ENCODE measurements at regions not wholly inside any gene's neighbourhood (a gene's known extent, or its start where the extent isn't known, plus 50 kb on each side); places are given as distances from the start of the nearest gene placed in this dataset.

DNA sequence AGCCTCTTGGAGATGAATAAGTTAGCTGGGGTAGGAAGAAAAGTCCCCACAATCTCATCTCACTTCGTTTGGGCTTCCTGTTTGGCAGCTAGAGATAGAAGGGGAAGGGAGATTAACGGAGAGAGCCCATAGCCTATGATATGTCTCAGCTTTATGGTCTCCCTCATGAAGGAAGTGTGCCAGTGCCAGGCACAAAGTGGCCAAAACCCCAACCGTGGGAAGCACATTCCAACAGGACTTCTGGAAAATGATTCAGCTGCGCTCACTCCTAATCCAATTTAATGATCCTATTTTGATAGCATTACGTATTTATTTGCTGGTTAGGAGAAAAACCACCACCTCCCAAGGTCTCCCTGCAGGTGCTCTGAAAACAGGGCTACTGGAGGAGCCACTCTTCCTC is 303.1 kb upstream of the CLINT1 start:
- H3K4me1 ChIP-seq, result no peaks in the 10 kb centered on the region
- H3K27ac ChIP-seq, result no peak overlapping the region
- H3K9me3 ChIP-seq, result no peaks in the 10 kb centered on the region
- H3K36me3 ChIP-seq, result no peaks in the 10 kb centered on the region
- H3K27me3 ChIP-seq, result no peaks in the 10 kb centered on the region
- H3K4me3 ChIP-seq, result no peak overlapping the region
- no peak for DNase-seq (ENCODE audit: low spot score)
- TF ChIP-seq, protein P1, sequence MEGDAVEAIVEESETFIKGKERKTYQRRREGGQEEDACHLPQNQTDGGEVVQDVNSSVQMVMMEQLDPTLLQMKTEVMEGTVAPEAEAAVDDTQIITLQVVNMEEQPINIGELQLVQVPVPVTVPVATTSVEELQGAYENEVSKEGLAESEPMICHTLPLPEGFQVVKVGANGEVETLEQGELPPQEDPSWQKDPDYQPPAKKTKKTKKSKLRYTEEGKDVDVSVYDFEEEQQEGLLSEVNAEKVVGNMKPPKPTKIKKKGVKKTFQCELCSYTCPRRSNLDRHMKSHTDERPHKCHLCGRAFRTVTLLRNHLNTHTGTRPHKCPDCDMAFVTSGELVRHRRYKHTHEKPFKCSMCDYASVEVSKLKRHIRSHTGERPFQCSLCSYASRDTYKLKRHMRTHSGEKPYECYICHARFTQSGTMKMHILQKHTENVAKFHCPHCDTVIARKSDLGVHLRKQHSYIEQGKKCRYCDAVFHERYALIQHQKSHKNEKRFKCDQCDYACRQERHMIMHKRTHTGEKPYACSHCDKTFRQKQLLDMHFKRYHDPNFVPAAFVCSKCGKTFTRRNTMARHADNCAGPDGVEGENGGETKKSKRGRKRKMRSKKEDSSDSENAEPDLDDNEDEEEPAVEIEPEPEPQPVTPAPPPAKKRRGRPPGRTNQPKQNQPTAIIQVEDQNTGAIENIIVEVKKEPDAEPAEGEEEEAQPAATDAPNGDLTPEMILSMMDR (IDR thresholded peaks at IDR 0.05), result no peak

DNA sequence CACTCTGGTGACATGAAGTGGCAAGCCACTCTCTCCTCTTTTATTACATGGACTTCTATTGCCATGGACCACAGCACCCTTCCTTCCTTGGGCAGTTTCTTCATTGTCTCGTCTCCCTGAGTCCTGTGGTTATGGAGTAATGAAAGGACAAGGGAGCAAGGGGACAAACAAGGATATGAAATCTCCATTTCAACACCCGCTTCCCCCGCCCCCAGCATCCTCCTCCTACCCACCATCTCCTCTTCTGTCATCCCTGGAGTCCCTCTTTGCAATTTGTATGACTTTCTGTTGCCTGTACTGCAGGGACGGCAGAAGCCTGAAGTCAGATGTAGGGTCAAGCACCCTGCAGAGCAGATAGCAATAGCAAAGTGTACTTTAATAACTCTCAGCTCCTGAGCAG is 300.7 kb upstream of the CLINT1 start:
- DNase-seq (ENCODE audit: low spot score), result no peak
- TF ChIP-seq, protein P1 (IDR thresholded peaks at IDR 0.05), result no peak
- Histone ChIP-seq H3K9me3 (no peaks in the 10 kb centered on the region), H3K4me1 (peaks cover 0 to 4% of the 10 kb centered on the region in 2 donors), H3K36me3 (no peaks in the 10 kb centered on the region), H3K27me3 (no peaks in the 10 kb centered on the region), H3K27ac (no peak overlapping the region), H3K4me3 (no peak overlapping the region)

DNA sequence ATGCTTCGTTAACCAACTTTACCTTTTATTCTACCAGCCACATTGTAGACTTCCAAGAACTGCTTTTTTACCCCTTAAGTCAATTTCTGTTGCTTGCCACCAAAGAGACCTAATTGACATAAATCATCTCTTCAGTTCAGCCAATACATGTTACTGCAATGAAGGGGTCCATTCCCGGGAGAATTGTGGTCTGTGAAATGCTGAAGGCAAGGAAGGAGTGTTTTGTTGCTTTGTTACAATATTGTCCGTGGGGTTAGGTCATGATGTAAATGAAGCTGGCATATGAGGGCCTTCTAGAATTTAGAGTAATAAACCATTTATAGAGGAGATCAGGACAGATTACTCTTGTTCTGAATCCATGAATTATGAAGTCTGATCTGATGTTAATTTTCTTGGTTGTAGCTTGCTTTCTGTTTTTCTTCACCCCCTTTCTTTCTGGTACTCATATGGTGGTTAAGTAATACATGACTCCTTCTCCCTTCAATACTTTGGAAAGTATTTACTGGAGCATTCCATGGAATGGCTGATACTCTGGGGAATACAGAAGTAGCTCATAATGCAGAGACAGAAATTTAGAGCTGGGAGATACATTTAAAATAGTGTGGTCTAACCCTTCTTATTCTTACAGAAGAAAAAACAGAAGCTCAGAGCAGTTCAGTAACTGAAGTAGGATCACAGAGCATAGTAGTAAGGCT is 297.0 kb upstream of the CLINT1 start:
- no peak overlapping the region for H3K4me3 ChIP-seq
- DNase-seq (ENCODE audit: low spot score), result no peak
- TF ChIP-seq, protein P1 (IDR thresholded peaks at IDR 0.05), result no peak
- no peaks in the 10 kb centered on the region for H3K36me3 ChIP-seq
- H3K9me3 ChIP-seq, result no peaks in the 10 kb centered on the region
- peaks cover 0 to 7% of the 10 kb centered on the region in 2 donors for H3K4me1 ChIP-seq
- H3K27ac ChIP-seq, result no peak overlapping the region
- no peaks in the 10 kb centered on the region for H3K27me3 ChIP-seq

DNA sequence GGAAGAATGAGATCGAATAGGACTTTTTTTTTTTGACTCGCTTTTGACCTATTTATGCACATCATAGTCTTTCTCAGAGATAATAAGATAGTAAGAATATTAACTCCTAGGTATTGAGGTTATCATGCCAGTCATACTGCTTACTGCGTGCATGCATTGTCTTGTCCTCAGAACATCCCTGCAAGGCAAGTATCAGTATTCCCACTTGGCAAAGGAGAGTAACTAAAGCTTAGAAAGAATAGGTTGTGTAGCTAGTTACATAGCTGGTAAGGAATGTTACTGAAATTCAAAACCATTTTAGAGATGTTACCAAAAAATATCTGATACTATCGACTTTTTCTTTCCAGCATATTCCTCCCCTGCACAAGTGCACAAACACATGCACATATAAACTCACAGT is 296.1 kb upstream of the CLINT1 start:
- TF ChIP-seq, protein P1 (IDR thresholded peaks at IDR 0.05), result no peak
- no peaks in the 10 kb centered on the region for H3K9me3 ChIP-seq
- H3K4me1 ChIP-seq, result peaks cover 0 to 7% of the 10 kb centered on the region in 2 donors
- H3K27me3 ChIP-seq, result no peaks in the 10 kb centered on the region
- no peak for DNase-seq (ENCODE audit: low spot score)
- no peaks in the 10 kb centered on the region for H3K36me3 ChIP-seq
- no peak overlapping the region for H3K4me3 ChIP-seq
- no peak overlapping the region for H3K27ac ChIP-seq

DNA sequence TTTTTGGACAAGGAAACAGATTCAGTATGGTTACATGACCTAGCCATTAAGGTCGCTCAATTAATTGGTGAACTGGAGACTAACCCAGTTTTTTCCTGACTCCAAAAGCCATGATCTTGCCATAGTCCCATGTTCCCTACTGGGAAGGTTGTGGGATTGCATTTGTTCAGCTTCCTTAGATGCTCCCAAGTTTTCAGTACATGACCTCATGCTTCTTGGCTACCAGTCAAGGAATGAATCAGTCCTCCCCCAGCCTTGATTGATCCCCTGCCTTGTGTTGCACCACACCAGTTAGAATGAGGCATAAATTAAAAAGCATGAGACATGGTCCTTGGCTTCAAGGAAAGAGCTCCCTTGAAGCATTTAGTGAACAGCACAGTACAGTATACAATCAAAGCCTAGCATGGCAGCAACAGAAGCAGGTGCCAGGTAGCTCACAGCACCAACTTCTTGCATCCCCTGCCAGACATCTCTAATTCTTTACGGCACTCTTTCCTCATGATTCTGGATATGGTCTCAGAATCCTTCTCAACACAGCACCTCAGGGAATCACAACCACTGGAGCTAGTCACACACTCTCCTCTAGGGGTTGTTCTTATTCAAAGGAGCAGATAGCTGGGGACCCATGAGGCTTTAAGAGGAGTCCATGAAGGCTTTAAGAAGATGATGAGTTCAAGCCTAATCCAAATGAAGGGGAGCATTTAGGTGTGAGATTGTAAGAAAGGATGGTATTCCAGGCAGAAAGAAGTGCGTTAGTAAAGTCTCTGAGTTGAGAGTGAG is 295.5 kb upstream of the CLINT1 start:
- Histone ChIP-seq H3K36me3 (no peaks in the 10 kb centered on the region), H3K4me3 (no peak overlapping the region), H3K4me1 (peaks cover 0 to 7% of the 10 kb centered on the region in 2 donors), H3K27ac (no peak overlapping the region), H3K27me3 (no peaks in the 10 kb centered on the region), H3K9me3 (no peaks in the 10 kb centered on the region)
- TF ChIP-seq, protein P1 (IDR thresholded peaks at IDR 0.05), result no peak
- peak; percentile 79 for DNase-seq (ENCODE audit: low spot score)
